Suprapubic skin (tissue), 4 donors: ENCODE measurements at regions not wholly inside any gene's neighbourhood (a gene's known extent, or its start where the extent isn't known, plus 50 kb on each side); places are given as distances from the start of the nearest gene placed in this dataset.

Experiments used
- DNase-seq, 2 donors: peaks; one replicate each; pipeline ENCODE4 v3.0.0-alpha.2; 2019; ENCODE audit warnings: low spot score in 2 of 2
- H3K27ac ChIP-seq: fragments of 200-600 bp; sonication (generic); one replicate; pipeline ENCODE4 v1.5.1; 2019
- H3K27me3 ChIP-seq: fragments of 200-600 bp; sonication (generic); one replicate; pipeline ENCODE4 v1.5.1; 2019
- H3K36me3 ChIP-seq: fragments of 200-600 bp; sonication (generic); one replicate; pipeline ENCODE4 v1.5.1; 2019
- H3K4me1 ChIP-seq: fragments of 200-600 bp; sonication (generic); one replicate; pipeline ENCODE4 v1.5.1; 2019
- H3K4me3 ChIP-seq: fragments of 200-600 bp; sonication (generic); one replicate; pipeline ENCODE4 v1.5.1; 2019; ENCODE audit warnings: mild to moderate bottlenecking
- H3K9me3 ChIP-seq: fragments of 200-600 bp; sonication (generic); one replicate; pipeline ENCODE4 v1.5.1; 2019
- EP300 ChIP-seq: sonication (generic); formaldehyde crosslinking; IDR thresholded peaks from one replicate; pipeline ENCODE4 v1.6.1; 2017; ENCODE audit warnings: antibody characterized with exemption
- POLR2A ChIP-seq, 2 donors: fragments of 450-650 bp; IDR thresholded peaks; one replicate each; pipeline ENCODE4 v1.6.1; 2017; ENCODE audit warnings: antibody characterized with exemption in 2 of 2, mild to moderate bottlenecking in 2 of 2, moderate library complexity in 2 of 2
- POLR2AphosphoS5 ChIP-seq, 3 donors: sonication (generic); formaldehyde crosslinking; IDR thresholded peaks; one replicate each; pipeline ENCODE4 v1.6.1; 2017; ENCODE audit warnings: antibody characterized with exemption in 3 of 3
- WGBS: methylation state at CpG from one replicate; pipeline ENCODE4 v1.1.5; 2018; 5-methylcytosine and 5-hydroxymethylcytosine counted together
- TF ChIP-seq, protein P1 (sequence below), 2 donors: fragments of 200-600 bp in 1 of 2; fragments of 450-650 bp in 1 of 2; sonication (generic) in 1 of 2; IDR thresholded peaks; one replicate each; pipeline ENCODE4 v1.5.1; 2016 to 2019; ENCODE audit warnings: antibody characterized with exemption in 2 of 2, mild to moderate bottlenecking in 1 of 2, moderate library complexity in 1 of 2

DNA sequence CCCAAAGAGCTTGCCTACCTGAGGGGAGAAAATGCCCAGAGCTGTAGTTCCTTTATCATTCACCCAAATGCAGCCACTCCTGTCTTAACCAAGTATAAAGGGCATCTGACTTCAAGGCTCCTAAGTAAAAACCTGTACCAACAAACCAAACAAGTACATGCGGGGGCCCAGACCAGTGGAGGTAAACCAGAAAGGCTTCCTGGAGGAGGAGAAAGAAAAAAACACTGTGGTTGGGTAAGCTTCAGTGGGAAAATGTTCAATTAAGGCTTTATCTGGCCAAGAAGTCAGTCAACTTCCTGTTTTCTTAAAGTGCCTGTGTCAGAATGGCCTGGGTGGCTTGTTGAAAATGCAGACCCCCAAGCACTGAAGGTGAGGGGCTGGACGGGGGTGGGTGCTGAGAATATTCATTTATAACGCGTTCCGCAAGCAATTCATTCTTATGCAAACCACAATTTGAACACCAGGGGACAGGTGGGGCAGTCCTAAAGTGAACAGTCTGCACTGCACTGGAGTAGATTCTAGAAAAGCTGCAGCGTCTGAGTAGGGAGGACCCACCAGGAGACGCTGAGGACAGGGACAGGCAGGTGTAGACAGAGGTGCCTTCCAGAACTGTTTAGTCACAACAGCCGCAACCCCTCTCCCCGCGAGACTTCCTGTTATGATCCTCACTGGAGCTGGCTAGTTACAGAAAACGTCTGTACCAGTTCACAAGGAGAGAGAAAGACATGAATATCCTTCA lies 467.1 kb downstream of the SOX9 start:
- no peaks in the 10 kb centered on the region for H3K9me3 ChIP-seq
- peak overlapping the region; percentile 79 for H3K4me3 ChIP-seq
- WGBS: 30% methylated on average over 11 of the region's 11 CpGs
- H3K36me3 ChIP-seq: no peaks in the 10 kb centered on the region
- H3K4me1 ChIP-seq: peaks cover 62% of the 10 kb centered on the region
- TF ChIP-seq POLR2AphosphoS5 (IDR thresholded peaks at IDR 0.05): no peak
- TF ChIP-seq POLR2A (IDR thresholded peaks at IDR 0.05): no peak
- TF ChIP-seq, protein P1, sequence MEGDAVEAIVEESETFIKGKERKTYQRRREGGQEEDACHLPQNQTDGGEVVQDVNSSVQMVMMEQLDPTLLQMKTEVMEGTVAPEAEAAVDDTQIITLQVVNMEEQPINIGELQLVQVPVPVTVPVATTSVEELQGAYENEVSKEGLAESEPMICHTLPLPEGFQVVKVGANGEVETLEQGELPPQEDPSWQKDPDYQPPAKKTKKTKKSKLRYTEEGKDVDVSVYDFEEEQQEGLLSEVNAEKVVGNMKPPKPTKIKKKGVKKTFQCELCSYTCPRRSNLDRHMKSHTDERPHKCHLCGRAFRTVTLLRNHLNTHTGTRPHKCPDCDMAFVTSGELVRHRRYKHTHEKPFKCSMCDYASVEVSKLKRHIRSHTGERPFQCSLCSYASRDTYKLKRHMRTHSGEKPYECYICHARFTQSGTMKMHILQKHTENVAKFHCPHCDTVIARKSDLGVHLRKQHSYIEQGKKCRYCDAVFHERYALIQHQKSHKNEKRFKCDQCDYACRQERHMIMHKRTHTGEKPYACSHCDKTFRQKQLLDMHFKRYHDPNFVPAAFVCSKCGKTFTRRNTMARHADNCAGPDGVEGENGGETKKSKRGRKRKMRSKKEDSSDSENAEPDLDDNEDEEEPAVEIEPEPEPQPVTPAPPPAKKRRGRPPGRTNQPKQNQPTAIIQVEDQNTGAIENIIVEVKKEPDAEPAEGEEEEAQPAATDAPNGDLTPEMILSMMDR (IDR thresholded peaks at IDR 0.05): no peak
- no peak for TF ChIP-seq EP300
- peaks cover 20% of the 10 kb centered on the region for H3K27me3 ChIP-seq
- H3K27ac ChIP-seq: peak overlapping the region; percentile 73
- DNase-seq: no peak

DNA sequence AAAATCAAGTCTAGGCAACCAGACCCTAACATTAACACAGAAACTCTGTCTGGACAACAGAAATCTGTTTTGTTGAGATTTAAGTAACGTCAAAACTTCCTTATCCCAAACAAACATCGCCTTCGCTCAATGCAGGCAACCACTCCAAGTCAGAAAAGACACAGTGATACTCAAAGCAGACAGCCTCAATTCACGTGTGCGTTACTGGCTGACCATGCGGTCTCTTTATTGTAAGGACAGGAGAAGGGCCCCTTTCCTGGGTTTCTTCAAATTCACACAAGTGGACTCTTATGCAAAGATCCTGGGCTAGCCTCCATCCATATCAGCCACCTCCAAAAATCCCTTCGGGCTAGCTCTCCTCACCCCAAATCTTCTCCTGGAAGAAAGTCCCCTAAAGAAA lies 467.7 kb downstream of the SOX9 start:
- peaks cover 64% of the 10 kb centered on the region for H3K4me1 ChIP-seq
- no peak for DNase-seq
- 62% methylated on average over 7 of the region's 7 CpGs for WGBS
- peaks cover 25% of the 10 kb centered on the region for H3K27me3 ChIP-seq
- H3K4me3 ChIP-seq: peak overlapping the region; percentile 79
- no peak for TF ChIP-seq EP300
- no peak for TF ChIP-seq POLR2AphosphoS5 (IDR thresholded peaks at IDR 0.05)
- TF ChIP-seq, protein P1 (IDR thresholded peaks at IDR 0.05): no peak
- TF ChIP-seq POLR2A (IDR thresholded peaks at IDR 0.05): no peak
- H3K27ac ChIP-seq: peak overlapping the region; percentile 73
- H3K9me3 ChIP-seq: no peaks in the 10 kb centered on the region
- no peaks in the 10 kb centered on the region for H3K36me3 ChIP-seq

- Histone ChIP-seq H3K27me3 (peaks cover 26% of the 10 kb centered on the region), H3K4me3 (peak overlapping the region; percentile 79), H3K36me3 (no peaks in the 10 kb centered on the region), H3K27ac (peak overlapping the region; percentile 73), H3K9me3 (no peaks in the 10 kb centered on the region), H3K4me1 (peaks cover 64% of the 10 kb centered on the region)
- DNase-seq: no peak
- WGBS: 51% methylated on average over 11 of the region's 11 CpGs
- TF ChIP-seq EP300 (no peak), POLR2A (IDR thresholded peaks at IDR 0.05) (no peak), POLR2AphosphoS5 (IDR thresholded peaks at IDR 0.05) (no peak)
- TF ChIP-seq, protein P1 (IDR thresholded peaks at IDR 0.05): no peak
These were observed 468.1 kb downstream of the SOX9 start for GRCh38 chr17:72588961-72589360.

DNA sequence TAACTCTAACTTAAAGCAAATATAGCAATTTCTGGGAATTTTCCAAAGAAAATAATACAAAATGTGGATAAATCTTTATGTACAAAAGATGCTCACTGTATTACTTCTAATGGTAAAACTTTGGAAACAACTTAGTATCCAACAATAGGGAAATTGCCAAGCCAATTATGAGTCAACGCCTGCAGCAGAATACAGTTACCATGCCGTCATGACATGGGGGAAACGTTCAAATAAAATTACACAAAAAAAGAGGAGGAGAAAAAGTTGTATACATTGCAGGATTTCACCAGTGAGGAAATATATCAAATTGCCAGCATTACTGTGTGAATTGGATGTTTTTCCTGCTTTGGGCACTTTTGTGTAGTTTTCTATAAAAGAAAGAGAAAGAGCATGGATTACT lies 469.6 kb downstream of the SOX9 start:
- 21% methylated on average over 3 of the region's 3 CpGs for WGBS
- Histone ChIP-seq H3K4me3 (peak overlapping the region; percentile 79), H3K27me3 (peaks cover 33% of the 10 kb centered on the region), H3K27ac (peak overlapping the region; percentile 58), H3K4me1 (peaks cover 62% of the 10 kb centered on the region), H3K9me3 (no peaks in the 10 kb centered on the region), H3K36me3 (no peaks in the 10 kb centered on the region)
- no peak for DNase-seq
- TF ChIP-seq POLR2A (IDR thresholded peaks at IDR 0.05): no peak
- TF ChIP-seq, protein P1 (IDR thresholded peaks at IDR 0.05): no peak
- TF ChIP-seq EP300: no peak
- TF ChIP-seq POLR2AphosphoS5 (IDR thresholded peaks at IDR 0.05): no peak

GRCh38 chr17:72590882-72591281 lies 470.1 kb downstream of the SOX9 start:
- no peaks in the 10 kb centered on the region for H3K36me3 ChIP-seq
- H3K4me3 ChIP-seq: peak overlapping the region; percentile 79
- H3K9me3 ChIP-seq: no peaks in the 10 kb centered on the region
- peaks cover 33% of the 10 kb centered on the region for H3K27me3 ChIP-seq
- TF ChIP-seq POLR2A (IDR thresholded peaks at IDR 0.05): no peak
- no peak for TF ChIP-seq POLR2AphosphoS5 (IDR thresholded peaks at IDR 0.05)
- no peak for TF ChIP-seq EP300
- TF ChIP-seq, protein P1 (IDR thresholded peaks at IDR 0.05): no peak
- DNase-seq: no peak
- 38% methylated on average over 9 of the region's 9 CpGs for WGBS
- peak overlapping the region; percentile 58 for H3K27ac ChIP-seq
- H3K4me1 ChIP-seq: peaks cover 62% of the 10 kb centered on the region
